Stimulated activated CD4-positive, alpha-beta T cell treated with anti-CD3 and anti-CD28 coated beads, TNF-alpha, amount 100 ng/mL, for 48 hours (primary cell): ENCODE measurements at regions not wholly inside any gene's neighbourhood (a gene's known extent, or its start where the extent isn't known, plus 50 kb on each side); places are given as distances from the start of the nearest gene placed in this dataset.

Experiments used
- DNase-seq, 3 donors: peaks; one replicate each; pipeline ENCODE4 v3.0.0-alpha.2; 2020; ENCODE audit warnings: low read depth in 3 of 3

GRCh38 chr2:59572227-59572626, 981.2 kb downstream of the BCL11A start:
- DNase-seq: no peak

- no peak for DNase-seq
Measured at GRCh38 chr2:59570818-59571217, 982.6 kb downstream of the BCL11A start.

DNA sequence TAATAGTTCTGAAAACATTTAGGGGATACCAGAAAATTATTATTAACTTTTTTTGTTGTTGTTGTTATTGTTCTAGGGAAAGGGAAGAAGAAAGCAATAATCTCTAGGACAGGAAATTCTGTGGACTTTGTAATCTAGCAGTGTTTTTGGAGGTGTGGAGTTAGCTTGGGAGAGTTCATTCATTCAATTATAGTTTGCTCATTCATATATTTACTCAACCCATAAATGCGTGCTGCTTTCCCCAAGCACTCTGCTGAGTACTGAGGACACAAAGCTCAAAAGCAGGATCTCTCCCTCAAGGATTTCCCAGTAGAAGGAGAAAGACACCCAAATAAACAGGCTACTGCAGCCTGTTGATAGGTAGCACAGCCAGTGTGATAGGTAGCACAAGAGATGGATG, 984.3 kb downstream of the BCL11A start:
- DNase-seq: no peak

DNA sequence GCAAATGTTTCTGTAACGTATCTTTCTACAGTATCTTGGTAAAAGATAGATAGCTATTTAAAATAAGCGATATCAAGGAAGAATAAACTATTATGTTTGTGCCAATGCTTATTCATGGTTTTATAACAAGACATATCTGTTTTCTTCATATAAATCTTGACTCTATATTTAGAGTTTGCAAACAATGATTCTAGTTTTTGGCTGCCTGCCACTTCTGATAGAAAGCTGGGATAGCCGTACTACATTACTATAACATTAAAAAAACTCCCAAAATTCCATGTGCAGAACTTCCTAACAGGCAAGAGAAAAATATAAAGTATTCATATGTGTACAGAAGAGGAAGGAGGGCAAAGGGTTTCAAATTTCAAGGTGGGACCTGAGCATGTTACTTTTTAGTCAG, 985.0 kb downstream of the BCL11A start:
- DNase-seq: no peak

DNA sequence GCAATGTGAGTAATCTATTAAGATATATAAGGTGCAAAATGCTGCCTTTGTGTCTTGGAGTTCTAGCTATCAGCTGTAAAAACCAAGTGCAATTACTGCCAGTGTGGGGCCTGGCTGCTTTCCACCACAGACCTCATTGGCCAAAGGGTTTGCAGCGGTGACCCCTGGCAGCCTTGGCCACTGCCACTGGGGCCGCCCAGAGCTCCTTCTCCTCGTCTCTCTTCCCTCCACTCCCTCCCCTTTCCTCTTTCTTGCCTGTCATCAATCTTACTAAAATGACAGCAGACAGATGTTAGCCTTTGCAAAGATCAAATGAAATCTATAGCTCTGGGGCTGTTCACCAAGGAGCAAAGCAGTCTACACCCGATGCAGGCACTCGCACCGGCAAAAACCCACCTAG, 986.3 kb downstream of the BCL11A start:
- no peak for DNase-seq

GRCh38 chr2:59566739-59567138, 986.7 kb downstream of the BCL11A start:
- no peak for DNase-seq

- DNase-seq: no peak
Measured at GRCh38 chr2:59561281-59561680, 992.2 kb downstream of the BCL11A start.

- DNase-seq: no peak
Measured at GRCh38 chr2:59560769-59561168, 992.7 kb downstream of the BCL11A start.

DNA sequence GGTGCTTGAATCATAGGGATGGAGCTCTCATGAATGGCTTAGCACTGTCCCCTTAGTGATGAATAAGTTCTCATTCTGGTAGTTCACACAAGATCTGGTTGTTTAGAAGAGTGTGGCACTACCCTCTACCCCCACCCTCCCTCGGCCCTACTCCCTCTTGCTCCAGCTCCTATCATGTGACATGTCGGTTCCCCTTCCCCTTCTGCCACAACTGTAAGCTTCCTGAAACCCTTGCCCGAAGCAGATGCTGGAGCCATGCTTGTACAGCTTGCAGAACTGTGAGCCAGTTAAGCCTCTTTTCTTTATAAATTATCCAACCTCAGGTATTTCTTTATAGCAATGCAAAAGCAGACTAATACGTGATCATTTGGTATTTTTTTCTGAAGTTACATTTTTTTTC, 1012.6 kb downstream of the BCL11A start:
- no peak for DNase-seq

GRCh38 chr2:59538398-59538911, 1015.0 kb downstream of the BCL11A start:
- no peak for DNase-seq

DNA sequence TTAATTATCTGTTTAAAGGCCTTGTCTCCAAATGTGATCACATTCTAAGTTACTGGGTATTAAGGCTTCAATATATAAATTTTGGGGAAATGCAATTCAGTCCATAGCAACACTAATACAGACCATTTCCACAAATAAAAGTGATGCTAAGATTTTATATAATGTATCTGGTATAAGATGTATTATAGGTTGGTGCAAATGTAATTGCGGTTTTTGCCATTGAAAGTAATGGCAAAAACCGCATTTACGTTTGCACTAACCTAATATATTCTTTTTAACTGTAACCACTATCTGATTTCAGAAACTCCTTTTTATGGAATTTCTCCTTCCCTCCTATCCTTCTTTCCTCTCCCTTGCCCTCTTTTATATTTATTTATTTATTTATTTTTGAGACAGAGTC, 1020.6 kb downstream of the BCL11A start:
- no peak for DNase-seq

DNA sequence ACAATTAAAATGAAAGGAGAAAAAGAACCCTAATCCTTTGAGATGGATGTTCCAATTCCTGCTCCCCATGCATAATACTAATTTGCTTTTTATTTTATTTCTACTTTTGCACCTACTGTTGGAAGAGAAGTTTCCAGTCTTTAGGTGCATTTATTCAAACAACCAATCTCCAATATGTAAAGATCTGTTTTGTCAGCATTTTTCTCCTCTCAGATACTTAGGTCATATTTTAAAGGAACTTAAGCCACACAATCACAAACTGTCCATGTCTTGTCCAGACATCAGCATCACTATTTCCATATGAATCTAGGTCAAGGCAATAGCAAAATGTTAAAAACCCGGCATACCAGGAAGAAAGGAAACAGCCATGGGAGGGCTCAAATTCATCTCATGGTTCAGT, 1023.2 kb downstream of the BCL11A start:
- DNase-seq: no peak

DNA sequence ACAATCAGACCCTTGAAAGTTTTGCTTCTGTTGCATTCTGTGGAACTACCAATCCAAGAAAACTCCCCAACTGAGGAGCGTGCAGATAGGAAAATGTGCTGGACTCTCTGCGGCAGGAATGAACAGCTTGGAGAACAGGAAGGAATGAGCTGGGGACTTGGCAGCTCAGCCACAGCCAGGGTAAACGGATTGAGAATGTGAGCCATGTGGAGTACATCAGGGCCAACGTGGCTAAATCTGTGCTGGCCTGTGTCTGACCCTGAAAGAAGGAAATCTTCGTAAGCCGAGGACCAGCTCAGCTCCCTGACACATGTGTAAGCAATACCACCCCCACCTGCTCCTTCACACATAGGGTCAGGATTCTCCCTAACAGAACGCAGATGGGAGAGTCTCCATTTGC, 1023.7 kb downstream of the BCL11A start:
- no peak for DNase-seq

- no peak for DNase-seq
Measured at GRCh38 chr2:59528525-59528924, 1024.9 kb downstream of the BCL11A start.

DNA sequence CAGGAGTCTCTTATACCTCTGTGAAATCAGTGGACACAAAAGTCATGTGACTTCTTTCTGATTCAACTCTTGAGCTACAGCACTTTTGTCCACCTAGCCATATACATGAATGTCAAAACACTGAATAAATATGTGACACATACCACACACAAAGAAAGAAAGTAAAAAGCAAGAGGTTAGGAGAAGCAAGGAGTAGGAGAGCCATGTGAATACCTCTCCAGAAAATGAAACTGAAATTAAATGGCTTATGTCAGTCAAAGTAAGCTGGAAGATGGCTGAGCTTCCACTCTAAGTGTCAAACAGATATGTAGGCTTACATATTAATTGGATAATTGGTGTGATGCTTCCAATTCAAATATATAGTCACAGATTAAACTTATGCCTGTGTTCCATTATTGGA, 1050.5 kb downstream of the BCL11A start:
- no peak for DNase-seq

GRCh38 chr2:59490994-59491393, 1062.5 kb downstream of the BCL11A start:
- DNase-seq: no peak

DNA sequence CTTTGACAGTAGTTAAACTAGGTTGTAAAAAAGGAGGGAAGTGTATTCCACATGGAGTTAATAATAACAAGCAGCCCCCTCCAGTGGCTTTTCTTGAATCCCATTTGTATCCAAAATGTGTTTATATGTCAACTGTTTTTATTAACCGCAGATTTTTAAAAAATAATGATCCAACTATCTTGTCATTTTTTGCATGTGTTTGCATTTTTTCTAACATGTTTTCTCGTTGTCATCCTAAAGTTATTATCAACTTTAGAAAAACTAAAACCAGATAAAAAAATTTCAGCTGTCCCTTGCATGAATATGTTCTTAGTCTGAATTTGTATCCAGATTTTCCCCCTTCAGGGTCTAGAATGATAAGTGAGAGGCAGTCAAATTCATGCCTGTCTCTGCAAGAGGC, 1063.3 kb downstream of the BCL11A start:
- no peak for DNase-seq

GRCh38 chr2:59484673-59485072, 1068.8 kb downstream of the BCL11A start:
- DNase-seq: no peak

GRCh38 chr2:59463426-59463825, 1090.0 kb downstream of the BCL11A start:
- DNase-seq: no peak

GRCh38 chr2:59462422-59463197, 1090.8 kb downstream of the BCL11A start:
- DNase-seq: no peak

DNA sequence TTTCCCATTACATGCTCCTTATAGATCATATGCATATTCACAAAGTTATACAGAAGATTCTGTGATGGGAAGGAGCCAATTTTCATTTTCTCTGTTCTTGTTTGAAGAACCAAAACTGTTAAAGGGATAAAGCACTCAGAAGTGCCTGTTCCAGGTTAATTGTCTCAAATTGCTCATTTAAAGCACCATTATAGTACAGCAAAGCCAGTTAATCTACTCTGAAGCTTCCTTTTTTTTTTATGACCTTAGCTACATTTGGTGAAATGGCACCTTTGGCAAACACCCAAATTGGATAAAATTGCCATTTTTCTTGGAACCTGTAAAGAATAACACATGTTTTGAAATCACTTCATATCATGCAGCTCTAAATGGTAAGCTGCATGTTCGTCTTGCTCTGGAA, 1092.3 kb downstream of the BCL11A start:
- DNase-seq: no peak

GRCh38 chr2:59458800-59459199, 1094.7 kb downstream of the BCL11A start:
- DNase-seq: no peak

GRCh38 chr2:59456285-59456684, 1097.2 kb downstream of the BCL11A start:
- DNase-seq: no peak

- DNase-seq: no peak
Measured at GRCh38 chr2:59449274-59449673, 1104.2 kb downstream of the BCL11A start.
